ENCODE measurements at regions not wholly inside any gene's neighbourhood (a gene's known extent, or its start where the extent isn't known, plus 50 kb on each side); places are given as distances from the start of the nearest gene placed in this dataset.

DNA sequence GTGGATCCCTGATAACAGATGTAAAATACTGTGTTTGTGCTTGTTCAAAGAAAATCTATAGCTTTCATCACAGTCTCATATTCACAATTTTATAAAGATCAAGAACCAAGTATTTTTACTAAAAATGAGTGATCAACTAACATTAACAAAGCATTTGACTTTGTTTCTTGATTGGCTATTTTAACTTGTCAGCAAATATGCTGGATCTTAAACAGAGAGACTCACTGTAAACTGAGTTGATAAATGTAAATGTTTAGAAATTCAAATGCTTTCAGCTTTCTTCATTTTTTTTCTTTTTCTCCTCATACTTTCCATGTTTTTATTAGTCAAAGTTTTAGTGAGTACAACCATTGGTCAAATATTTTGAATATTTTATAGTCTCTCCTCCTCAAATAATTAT lies 923.0 kb upstream of the NR2F2 start:
- in situ Hi-C loops (cut with HindIII; ENCODE audit: low sequenced_read_pairs): no loop called here

- in situ Hi-C loops (cut with HindIII; ENCODE audit: low sequenced_read_pairs): no loop called here
Measured at GRCh38 chr15:95409211-95409610, 921.3 kb upstream of the NR2F2 start.

GRCh38 chr15:95409626-95410310 lies 920.7 kb upstream of the NR2F2 start:
- in situ Hi-C loops (cut with HindIII; ENCODE audit: low sequenced_read_pairs): loop anchor here (5.0 kb wide), 1 partner anchor 48 kb away; no protein-coding TSS in a partner anchor

- in situ Hi-C loops (cut with HindIII; ENCODE audit: low sequenced_read_pairs): loop anchor here (5.0 kb wide), 1 partner anchor 47 kb away; no protein-coding TSS in a partner anchor
Measured at GRCh38 chr15:95410757-95411156, 919.7 kb upstream of the NR2F2 start.

GRCh38 chr15:95416576-95416975 lies 913.9 kb upstream of the NR2F2 start:
- in situ Hi-C loops (cut with HindIII; ENCODE audit: low sequenced_read_pairs): no loop called here

- in situ Hi-C loops (cut with HindIII; ENCODE audit: low sequenced_read_pairs): no loop called here
Measured at GRCh38 chr15:95417761-95418160, 912.7 kb upstream of the NR2F2 start.

DNA sequence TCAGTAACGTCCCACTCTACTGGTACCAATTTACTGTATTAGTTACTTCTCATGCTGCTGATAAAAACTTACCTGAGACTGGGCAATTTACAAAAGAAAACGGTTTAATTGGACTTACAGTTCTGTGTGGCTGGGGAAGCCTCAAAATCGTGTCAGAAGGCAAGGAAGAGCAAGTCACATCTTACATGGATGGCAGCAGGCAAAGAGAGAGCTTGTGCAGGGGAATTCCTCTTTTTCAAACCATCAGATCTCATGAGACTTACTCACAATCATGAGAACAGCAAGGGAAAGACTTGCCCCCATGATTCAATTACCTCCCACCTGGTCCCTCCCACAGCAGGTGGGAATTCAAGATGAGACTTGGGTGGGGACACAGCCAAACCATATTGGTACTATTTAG lies 908.2 kb upstream of the NR2F2 start:
- in situ Hi-C loops (cut with HindIII; ENCODE audit: low sequenced_read_pairs): no loop called here

- in situ Hi-C loops (cut with HindIII; ENCODE audit: low sequenced_read_pairs): no loop called here
Measured at GRCh38 chr15:95425859-95426258, 904.6 kb upstream of the NR2F2 start.

DNA sequence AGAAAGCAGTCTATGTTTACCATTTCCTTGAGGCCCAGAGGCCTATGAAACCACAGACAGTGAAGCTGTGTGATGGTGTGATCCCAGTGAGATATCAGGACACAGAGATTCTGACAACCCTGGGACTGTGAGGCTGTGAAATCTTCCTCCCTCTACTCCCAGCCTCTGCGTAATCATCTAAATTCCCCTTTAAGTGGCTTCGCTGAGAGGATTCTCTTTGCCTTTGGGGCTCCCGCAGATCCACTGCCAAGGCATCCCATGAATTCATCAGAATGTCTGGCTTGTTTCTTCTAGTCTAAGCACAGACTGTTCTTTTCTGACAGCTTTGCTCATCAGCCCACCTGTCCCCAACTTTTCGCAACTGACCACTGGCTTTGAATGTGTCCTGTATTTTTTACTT lies 901.2 kb upstream of the NR2F2 start:
- in situ Hi-C loops (cut with HindIII; ENCODE audit: low sequenced_read_pairs): no loop called here

- in situ Hi-C loops (cut with HindIII; ENCODE audit: low sequenced_read_pairs): no loop called here
Measured at GRCh38 chr15:95431518-95431917, 899.0 kb upstream of the NR2F2 start.

DNA sequence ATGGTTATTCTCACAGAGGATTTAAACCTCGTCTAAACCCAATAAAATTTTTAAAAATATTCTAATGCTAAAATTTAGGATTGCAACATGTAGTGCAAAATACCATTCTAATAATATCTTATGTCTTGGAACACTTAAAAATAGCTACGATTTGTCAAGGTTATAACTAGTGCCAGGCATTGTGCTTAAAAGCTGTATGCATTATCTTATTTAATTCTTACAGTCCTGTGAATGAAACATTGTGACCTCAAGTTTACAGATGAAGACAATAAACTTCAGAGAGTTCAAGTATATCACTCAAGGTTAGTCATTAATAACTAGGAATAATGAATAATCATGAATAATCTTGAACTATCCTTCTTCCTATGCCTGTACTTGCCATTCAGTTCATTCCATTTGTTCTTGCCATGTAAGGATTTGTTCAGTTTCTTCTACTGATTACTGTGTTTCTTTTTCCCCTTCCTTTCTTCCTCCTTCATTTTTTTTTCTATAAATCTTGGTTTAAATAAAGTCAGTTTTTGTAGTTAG lies 897.6 kb upstream of the NR2F2 start:
- in situ Hi-C loops (cut with HindIII; ENCODE audit: low sequenced_read_pairs): no loop called here

GRCh38 chr15:95439922-95440376 lies 890.6 kb upstream of the NR2F2 start:
- in situ Hi-C loops (cut with HindIII; ENCODE audit: low sequenced_read_pairs): no loop called here

GRCh38 chr15:95440712-95441111 lies 889.8 kb upstream of the NR2F2 start:
- in situ Hi-C loops (cut with HindIII; ENCODE audit: low sequenced_read_pairs): no loop called here

GRCh38 chr15:95442107-95442719 lies 888.3 kb upstream of the NR2F2 start:
- in situ Hi-C loops (cut with HindIII; ENCODE audit: low sequenced_read_pairs): no loop called here

DNA sequence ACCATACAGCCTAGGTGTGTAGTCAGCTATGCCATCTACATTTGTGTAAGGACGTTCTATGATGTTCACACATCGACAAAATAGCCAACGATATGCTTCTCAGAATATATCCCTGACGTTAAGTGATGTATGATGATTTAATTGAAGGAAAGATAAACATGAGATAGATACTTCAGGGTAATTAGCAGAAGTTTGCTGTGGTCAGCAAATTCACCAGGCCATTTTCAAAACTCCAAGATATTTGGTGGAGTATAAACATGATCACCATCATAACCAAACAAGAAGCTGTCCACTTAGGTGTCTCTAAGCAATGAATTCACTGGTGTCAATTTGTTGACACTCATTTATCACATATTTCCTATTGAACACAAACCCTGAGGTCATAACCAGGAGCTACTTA lies 885.6 kb upstream of the NR2F2 start:
- in situ Hi-C loops (cut with HindIII; ENCODE audit: low sequenced_read_pairs): no loop called here

GRCh38 chr15:95446854-95447253 lies 883.6 kb upstream of the NR2F2 start:
- in situ Hi-C loops (cut with HindIII; ENCODE audit: low sequenced_read_pairs): no loop called here

- in situ Hi-C loops (cut with HindIII; ENCODE audit: low sequenced_read_pairs): no loop called here
Measured at GRCh38 chr15:95447486-95447885, 883.0 kb upstream of the NR2F2 start.

GRCh38 chr15:95448531-95449229 lies 881.8 kb upstream of the NR2F2 start:
- in situ Hi-C loops (cut with HindIII; ENCODE audit: low sequenced_read_pairs): no loop called here

DNA sequence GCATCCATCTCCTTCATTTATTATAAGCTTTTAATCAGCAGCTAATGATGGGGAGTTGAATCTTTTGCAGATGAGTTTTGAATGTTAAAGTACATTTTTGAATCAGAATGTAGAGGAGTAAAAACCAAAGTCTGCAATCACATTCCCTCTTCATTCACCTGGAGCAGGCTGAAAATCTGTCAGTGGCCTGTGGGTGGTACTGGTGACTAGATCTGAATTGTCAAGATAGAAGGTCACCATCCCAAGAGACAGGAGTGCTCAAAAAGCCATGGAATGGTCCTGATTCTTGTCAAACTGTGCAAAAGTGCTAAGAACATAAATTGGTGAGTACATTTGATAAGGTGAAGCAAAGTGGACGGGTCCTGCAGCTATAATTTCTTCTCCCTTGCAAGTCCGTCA lies 881.3 kb upstream of the NR2F2 start:
- in situ Hi-C loops (cut with HindIII; ENCODE audit: low sequenced_read_pairs): no loop called here

GRCh38 chr15:95450413-95450812 lies 880.1 kb upstream of the NR2F2 start:
- in situ Hi-C loops (cut with HindIII; ENCODE audit: low sequenced_read_pairs): no loop called here

DNA sequence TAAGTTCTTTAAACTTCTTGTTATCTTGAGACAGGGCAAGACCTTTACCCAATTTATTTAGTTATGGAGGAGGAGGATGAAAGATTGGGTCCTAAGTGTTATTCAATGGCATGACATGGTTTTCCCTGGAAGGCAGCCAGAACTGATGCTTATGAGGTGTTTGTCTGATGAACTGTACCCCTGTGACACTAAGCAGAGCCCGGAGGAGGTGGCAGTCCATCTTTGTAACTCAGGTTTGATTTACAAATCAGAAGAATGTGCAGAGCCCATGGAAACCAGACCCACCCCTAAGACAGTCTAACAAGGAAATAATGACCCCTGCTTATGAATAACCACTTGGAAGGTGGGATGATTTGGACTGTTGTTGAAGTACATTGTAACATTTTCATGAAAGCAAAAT lies 878.6 kb upstream of the NR2F2 start:
- in situ Hi-C loops (cut with HindIII; ENCODE audit: low sequenced_read_pairs): no loop called here
